ENCODE measurements at regions not wholly inside any gene's neighbourhood (a gene's known extent, or its start where the extent isn't known, plus 50 kb on each side); places are given as distances from the start of the nearest gene placed in this dataset.
"Not testable (repeated sequence)": the region's sequence is repeated elsewhere in the genome, so short reads cannot be mapped to it uniquely, and the experiment has no call there.

DNA sequence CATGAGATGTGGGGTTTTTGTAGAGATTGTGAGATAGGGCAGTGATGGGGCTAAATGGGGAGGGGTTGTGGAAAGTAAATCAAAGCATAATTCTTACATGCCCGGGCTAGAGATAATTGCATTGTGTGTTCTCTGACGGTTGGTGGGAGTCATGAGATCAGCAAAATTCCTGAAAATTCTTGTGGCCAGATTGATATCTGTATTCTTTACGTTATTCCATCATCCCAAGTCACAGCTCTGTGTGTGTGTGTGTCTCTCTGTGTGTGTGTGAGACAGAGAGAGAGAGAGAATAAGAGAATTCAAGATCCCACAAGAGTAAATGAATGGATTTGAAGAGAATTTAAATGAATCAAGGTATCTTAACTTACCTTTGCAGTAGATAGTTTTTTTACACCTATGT, 138.6 kb upstream of the ARHGAP20 start:
- Histone ChIP-seq H3K36me3 (no peaks in the 10 kb centered on the region), H3K27me3 (no peaks in the 10 kb centered on the region), H3K27ac (no peak overlapping the region), H3K4me3 (no peak overlapping the region), H3K4me1 (peaks cover 3% of the 10 kb centered on the region), H3K9me3 (no peaks in the 10 kb centered on the region)
- TF ChIP-seq, protein P1, sequence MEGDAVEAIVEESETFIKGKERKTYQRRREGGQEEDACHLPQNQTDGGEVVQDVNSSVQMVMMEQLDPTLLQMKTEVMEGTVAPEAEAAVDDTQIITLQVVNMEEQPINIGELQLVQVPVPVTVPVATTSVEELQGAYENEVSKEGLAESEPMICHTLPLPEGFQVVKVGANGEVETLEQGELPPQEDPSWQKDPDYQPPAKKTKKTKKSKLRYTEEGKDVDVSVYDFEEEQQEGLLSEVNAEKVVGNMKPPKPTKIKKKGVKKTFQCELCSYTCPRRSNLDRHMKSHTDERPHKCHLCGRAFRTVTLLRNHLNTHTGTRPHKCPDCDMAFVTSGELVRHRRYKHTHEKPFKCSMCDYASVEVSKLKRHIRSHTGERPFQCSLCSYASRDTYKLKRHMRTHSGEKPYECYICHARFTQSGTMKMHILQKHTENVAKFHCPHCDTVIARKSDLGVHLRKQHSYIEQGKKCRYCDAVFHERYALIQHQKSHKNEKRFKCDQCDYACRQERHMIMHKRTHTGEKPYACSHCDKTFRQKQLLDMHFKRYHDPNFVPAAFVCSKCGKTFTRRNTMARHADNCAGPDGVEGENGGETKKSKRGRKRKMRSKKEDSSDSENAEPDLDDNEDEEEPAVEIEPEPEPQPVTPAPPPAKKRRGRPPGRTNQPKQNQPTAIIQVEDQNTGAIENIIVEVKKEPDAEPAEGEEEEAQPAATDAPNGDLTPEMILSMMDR (IDR thresholded peaks at IDR 0.05): no peak
- no peak for TF ChIP-seq POLR2AphosphoS5 (IDR thresholded peaks at IDR 0.05)
- DNase-seq (ENCODE audit: low spot score in 2 of 2): no peak
- WGBS: 70% methylated on average over 3 of the region's 3 CpGs

DNA sequence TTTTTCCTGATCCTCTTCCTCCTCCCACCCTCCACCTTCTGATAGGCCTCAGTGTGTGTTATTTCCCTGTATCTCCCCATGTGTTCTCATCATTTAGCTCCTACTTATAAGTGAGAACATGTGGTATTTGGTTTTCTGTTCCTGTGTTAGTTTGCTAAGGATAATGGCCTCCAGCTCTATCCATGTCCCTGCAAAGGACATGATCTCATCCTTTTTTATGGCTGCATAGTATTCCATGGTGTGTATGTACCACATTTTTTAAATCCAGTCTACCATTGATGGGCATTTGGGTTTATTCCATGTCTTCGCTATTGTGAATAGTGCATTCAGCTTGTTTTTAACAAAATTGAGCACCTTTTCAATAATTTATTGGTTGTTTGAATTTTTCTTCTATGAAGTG, 130.8 kb upstream of the ARHGAP20 start:
- not testable (repeated sequence) for DNase-seq (ENCODE audit: low spot score in 2 of 2)
- WGBS: 96% methylated on average over 1 of the region's 1 CpG

GRCh38 chr11:110838808-110839207, 126.6 kb upstream of the ARHGAP20 start:
- WGBS: 87% methylated on average over 2 of the region's 2 CpGs
- Histone ChIP-seq H3K27ac (no peak overlapping the region), H3K27me3 (no peaks in the 10 kb centered on the region), H3K4me1 (no peaks in the 10 kb centered on the region), H3K4me3 (no peak overlapping the region), H3K36me3 (no peaks in the 10 kb centered on the region), H3K9me3 (no peaks in the 10 kb centered on the region)
- DNase-seq (ENCODE audit: low spot score in 2 of 2): no peak
- TF ChIP-seq POLR2A (IDR thresholded peaks at IDR 0.05): no peak
- no peak for TF ChIP-seq EP300 (IDR thresholded peaks at IDR 0.05)
- TF ChIP-seq, protein P1 (IDR thresholded peaks at IDR 0.05): no peak
- no peak for TF ChIP-seq POLR2AphosphoS5 (IDR thresholded peaks at IDR 0.05)

More for the DNA sequence above, 130.8 kb upstream of the ARHGAP20 start:
- not testable (repeated sequence) for H3K9me3 ChIP-seq, H3K4me1 ChIP-seq, H3K27ac ChIP-seq, H3K27me3 ChIP-seq, H3K4me3 ChIP-seq, H3K36me3 ChIP-seq

GRCh38 chr11:110837603-110838002, 125.4 kb upstream of the ARHGAP20 start:
- no peaks in the 10 kb centered on the region for H3K27me3 ChIP-seq
- no peak for DNase-seq (ENCODE audit: low spot score in 2 of 2)
- H3K36me3 ChIP-seq: no peaks in the 10 kb centered on the region
- no peak overlapping the region for H3K4me3 ChIP-seq
- H3K4me1 ChIP-seq: no peaks in the 10 kb centered on the region
- 69% methylated on average over 3 of the region's 3 CpGs for WGBS
- H3K27ac ChIP-seq: no peak overlapping the region
- H3K9me3 ChIP-seq: no peaks in the 10 kb centered on the region
- TF ChIP-seq POLR2A (IDR thresholded peaks at IDR 0.05): no peak
- no peak for TF ChIP-seq EP300 (IDR thresholded peaks at IDR 0.05)
- TF ChIP-seq, protein P1 (IDR thresholded peaks at IDR 0.05): no peak
- no peak for TF ChIP-seq POLR2AphosphoS5 (IDR thresholded peaks at IDR 0.05)

- H3K27ac ChIP-seq: no peak overlapping the region
- no peaks in the 10 kb centered on the region for H3K36me3 ChIP-seq
- WGBS: 88% methylated on average over 8 of the region's 8 CpGs
- H3K9me3 ChIP-seq: no peaks in the 10 kb centered on the region
- H3K27me3 ChIP-seq: no peaks in the 10 kb centered on the region
- H3K4me3 ChIP-seq: no peak overlapping the region
- TF ChIP-seq EP300 (IDR thresholded peaks at IDR 0.05) (no peak), POLR2A (IDR thresholded peaks at IDR 0.05) (no peak), POLR2AphosphoS5 (IDR thresholded peaks at IDR 0.05) (no peak)
- TF ChIP-seq, protein P1 (IDR thresholded peaks at IDR 0.05): no peak
- no peak for DNase-seq (ENCODE audit: low spot score in 2 of 2)
- no peaks in the 10 kb centered on the region for H3K4me1 ChIP-seq
Measured at GRCh38 chr11:110835106-110835505, 122.9 kb upstream of the ARHGAP20 start.

- no peak for TF ChIP-seq POLR2A (IDR thresholded peaks at IDR 0.05)
- TF ChIP-seq, protein P1 (IDR thresholded peaks at IDR 0.05): no peak
- no peak for TF ChIP-seq POLR2AphosphoS5 (IDR thresholded peaks at IDR 0.05)
- H3K27ac ChIP-seq: no peak overlapping the region
- no peak overlapping the region for H3K4me3 ChIP-seq
- 73% methylated on average over 4 of the region's 4 CpGs for WGBS
- no peaks in the 10 kb centered on the region for H3K9me3 ChIP-seq
- H3K4me1 ChIP-seq: no peaks in the 10 kb centered on the region
- no peaks in the 10 kb centered on the region for H3K36me3 ChIP-seq
- H3K27me3 ChIP-seq: no peaks in the 10 kb centered on the region
- no peak for DNase-seq (ENCODE audit: low spot score in 2 of 2)
Measured at GRCh38 chr11:110833033-110833484, 120.8 kb upstream of the ARHGAP20 start.

Data from suprapubic skin (tissue), 4 donors.